Erythroblast (primary cell): ENCODE measurements at regions not wholly inside any gene's neighbourhood (a gene's known extent, or its start where the extent isn't known, plus 50 kb on each side); places are given as distances from the start of the nearest gene placed in this dataset.

Experiments used
- GATA1 ChIP-seq: IDR thresholded peaks from 2 replicates; pipeline ENCODE4 v1.6.1; 2011; ENCODE audit warnings: low read depth, mild to moderate bottlenecking, control low read depth, low read length, moderate library complexity
- POLR2A ChIP-seq: IDR thresholded peaks from 2 replicates; pipeline ENCODE4 v1.6.1; 2011; ENCODE audit warnings: mild to moderate bottlenecking, low read length

- no peak for TF ChIP-seq POLR2A
- TF ChIP-seq GATA1: no peak
These were observed 102.1 kb upstream of the NUDT4 start for GRCh38 chr12:93275589-93275988.
